Transverse colon (tissue), 4 donors: ENCODE measurements at regions not wholly inside any gene's neighbourhood (a gene's known extent, or its start where the extent isn't known, plus 50 kb on each side); places are given as distances from the start of the nearest gene placed in this dataset.

Experiments used
- POLR2A ChIP-seq: fragments of 450-650 bp; IDR thresholded peaks from one replicate; pipeline ENCODE4 v1.6.1; 2016; ENCODE audit warnings: antibody characterized with exemption, mild to moderate bottlenecking, moderate library complexity
- POLR2AphosphoS5 ChIP-seq, 3 donors: sonication (generic); formaldehyde crosslinking; IDR thresholded peaks; one replicate each; pipeline ENCODE4 v1.6.1; 2016; ENCODE audit warnings: antibody characterized with exemption in 3 of 3
- TF ChIP-seq, protein P1 (sequence below), 5 experiments: fragments of 200-600 bp in 3 of 5; fragments of 450-650 bp in 2 of 5; sonication (generic) in 3 of 5; IDR thresholded peaks; 1 replicate in 2 of 5; 2 replicates in 3 of 5; pipeline ENCODE4 v1.5.1; 2016 to 2017; ENCODE audit warnings: antibody characterized with exemption in 5 of 5, inconsistent platforms in 3 of 5, mild to moderate bottlenecking in 2 of 5, moderate library complexity in 1 of 5

DNA sequence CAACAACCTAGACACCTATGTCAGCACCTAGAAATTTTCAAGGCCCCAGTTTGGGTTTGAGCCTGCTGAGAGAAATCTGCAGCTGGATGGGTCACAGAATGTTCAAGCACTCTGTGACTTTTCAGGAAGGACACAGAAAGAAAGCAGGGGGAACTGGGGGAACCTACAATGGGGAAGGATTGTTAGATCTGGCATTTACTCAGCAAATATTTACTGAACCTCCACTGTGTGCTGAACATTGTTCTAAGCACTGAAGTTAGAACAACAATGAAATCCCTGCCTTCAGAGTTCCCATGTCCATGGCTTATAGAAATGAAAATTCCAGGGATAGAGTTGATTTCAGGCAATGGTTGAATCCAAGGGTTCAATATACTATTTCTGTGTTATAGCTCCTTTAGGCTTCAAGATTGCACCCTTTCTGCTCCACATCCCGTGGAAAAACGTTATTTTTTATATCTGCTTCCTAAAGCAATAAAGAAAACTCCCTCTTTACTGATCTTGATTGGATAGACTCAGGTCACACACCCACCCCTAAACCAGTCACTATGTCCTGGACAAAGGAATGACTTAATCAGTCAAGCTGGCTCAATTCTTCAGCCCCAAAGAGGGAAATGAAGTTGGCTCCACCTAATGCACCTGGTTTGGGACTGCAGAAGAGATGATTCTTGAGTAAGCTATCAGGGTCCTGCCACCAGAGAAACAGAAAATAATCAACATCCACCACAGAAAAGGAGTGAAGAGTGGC lies 95.1 kb downstream of the OR5AK2 start:
- TF ChIP-seq, protein P1, sequence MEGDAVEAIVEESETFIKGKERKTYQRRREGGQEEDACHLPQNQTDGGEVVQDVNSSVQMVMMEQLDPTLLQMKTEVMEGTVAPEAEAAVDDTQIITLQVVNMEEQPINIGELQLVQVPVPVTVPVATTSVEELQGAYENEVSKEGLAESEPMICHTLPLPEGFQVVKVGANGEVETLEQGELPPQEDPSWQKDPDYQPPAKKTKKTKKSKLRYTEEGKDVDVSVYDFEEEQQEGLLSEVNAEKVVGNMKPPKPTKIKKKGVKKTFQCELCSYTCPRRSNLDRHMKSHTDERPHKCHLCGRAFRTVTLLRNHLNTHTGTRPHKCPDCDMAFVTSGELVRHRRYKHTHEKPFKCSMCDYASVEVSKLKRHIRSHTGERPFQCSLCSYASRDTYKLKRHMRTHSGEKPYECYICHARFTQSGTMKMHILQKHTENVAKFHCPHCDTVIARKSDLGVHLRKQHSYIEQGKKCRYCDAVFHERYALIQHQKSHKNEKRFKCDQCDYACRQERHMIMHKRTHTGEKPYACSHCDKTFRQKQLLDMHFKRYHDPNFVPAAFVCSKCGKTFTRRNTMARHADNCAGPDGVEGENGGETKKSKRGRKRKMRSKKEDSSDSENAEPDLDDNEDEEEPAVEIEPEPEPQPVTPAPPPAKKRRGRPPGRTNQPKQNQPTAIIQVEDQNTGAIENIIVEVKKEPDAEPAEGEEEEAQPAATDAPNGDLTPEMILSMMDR (IDR thresholded peaks at IDR 0.05), result no peak
- TF ChIP-seq POLR2A, result no peak
- no peak for TF ChIP-seq POLR2AphosphoS5 (IDR thresholded peaks at IDR 0.05)
